Endodermal cell (in vitro differentiated cells): ENCODE measurements at regions not wholly inside any gene's neighbourhood (a gene's known extent, or its start where the extent isn't known, plus 50 kb on each side); places are given as distances from the start of the nearest gene placed in this dataset.

ENCODE experiments used
- DNase-seq: peaks from one replicate; pipeline ENCODE4 v3.0.0-alpha.2; 2017
- H3K27ac ChIP-seq: 2 replicates; pipeline ENCODE4 v1.5.1; 2013; ENCODE audit warnings: mild to moderate bottlenecking, low read depth, low read length, moderate library complexity
- H3K27me3 ChIP-seq: 2 replicates; pipeline ENCODE4 v1.6.1; 2013; ENCODE audit warnings: mild to moderate bottlenecking, low read length, moderate library complexity; ENCODE audit not compliant: insufficient read depth, control insufficient read depth, poor library complexity, severe bottlenecking
- H3K36me3 ChIP-seq: 2 replicates; pipeline ENCODE4 v1.7.0; 2013; ENCODE audit warnings: mild to moderate bottlenecking, low read length, moderate library complexity; ENCODE audit not compliant: control insufficient read depth, insufficient read depth
- H3K4me1 ChIP-seq: one replicate; pipeline ENCODE4 v1.7.0; 2013; ENCODE audit warnings: low read length; ENCODE audit not compliant: control insufficient read depth, insufficient read depth
- H3K4me3 ChIP-seq: 2 replicates; pipeline ENCODE4 v1.5.1; 2013; ENCODE audit warnings: mild to moderate bottlenecking, low read length, moderate library complexity
- H3K9ac ChIP-seq: 2 replicates; pipeline ENCODE4 v1.6.1; 2013; ENCODE audit warnings: mild to moderate bottlenecking, low read length, moderate library complexity; ENCODE audit not compliant: poor library complexity, severe bottlenecking; ENCODE audit errors: extremely low read depth
- H3K9me3 ChIP-seq: 2 replicates; pipeline ENCODE4 v1.6.1; 2013; ENCODE audit warnings: mild to moderate bottlenecking, low read length, moderate library complexity; ENCODE audit not compliant: control insufficient read depth
- H3K27ac Mint-ChIP-seq: 2 replicates; pipeline ENCODE4 v1.8.0; 2020; ENCODE audit warnings: mixed read lengths
- H3K27me3 Mint-ChIP-seq: 2 replicates; pipeline ENCODE4 v1.8.0; 2021; ENCODE audit warnings: mild to moderate bottlenecking, mixed read lengths; ENCODE audit not compliant: insufficient read depth
- H3K36me3 Mint-ChIP-seq: 2 replicates; pipeline ENCODE4 v1.8.0; 2020; ENCODE audit warnings: low read depth, mixed read lengths
- H3K4me1 Mint-ChIP-seq: 2 replicates; pipeline ENCODE4 v1.8.0; 2020; ENCODE audit warnings: mixed read lengths
- H3K4me3 Mint-ChIP-seq: 2 replicates; pipeline ENCODE4 v1.8.0; 2020; ENCODE audit warnings: mild to moderate bottlenecking, moderate library complexity, mixed read lengths
- H3K9me3 Mint-ChIP-seq: 2 replicates; pipeline ENCODE4 v1.8.0; 2020; ENCODE audit warnings: mild to moderate bottlenecking, mixed read lengths
- WGBS, 2 experiments: methylation state at CpG; one replicate each; pipeline versions ENCODE4 v1.1.5 to v1.1.7; 2013; ENCODE audit warnings: missing lambda C conversion rate in 2 of 2, mixed read lengths in 1 of 2; ENCODE audit not compliant: insufficient coverage in 1 of 2, insufficient read length in 1 of 2; 5-methylcytosine and 5-hydroxymethylcytosine counted together
- TF ChIP-seq, protein P1 (sequence below): fragments of 200-600 bp; sonication (generic); conservative IDR thresholded peaks from 2 replicates; pipeline ENCODE4 v1.5.0; 2021; ENCODE audit warnings: antibody characterized with exemption, mild to moderate bottlenecking

DNA sequence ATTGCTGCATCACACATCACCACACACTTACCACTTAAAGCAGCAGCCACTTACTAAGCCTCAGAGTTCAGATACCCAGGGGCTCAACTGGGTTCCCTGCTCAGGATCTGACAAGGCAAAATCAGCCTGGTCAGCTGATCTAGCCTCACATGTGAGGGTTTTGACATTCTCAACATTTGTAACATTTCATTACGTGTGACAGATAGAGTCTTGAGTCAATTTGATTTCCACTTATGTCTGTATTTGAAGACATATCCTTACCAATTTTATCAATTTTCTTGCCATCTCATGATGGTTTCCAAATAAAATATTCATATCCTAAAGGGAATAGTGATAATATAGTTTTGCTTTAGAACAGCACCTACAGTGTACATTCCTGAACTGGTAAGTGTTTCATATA lies 494.7 kb upstream of the PFKP start:
- Histone ChIP-seq H3K9me3 (no peaks in the 10 kb centered on the region), H3K27me3 (no peaks in the 10 kb centered on the region), H3K27ac (no peak overlapping the region), H3K4me1 (no peaks in the 10 kb centered on the region), H3K9ac (no peak overlapping the region), H3K36me3 (no peaks in the 10 kb centered on the region), H3K4me3 (no peak overlapping the region)
- Mint-ChIP-seq H3K27ac (no peak overlapping the region), H3K4me3 (no peak overlapping the region), H3K9me3 (no peaks in the 10 kb centered on the region), H3K27me3 (no peaks in the 10 kb centered on the region), H3K4me1 (no peaks in the 10 kb centered on the region), H3K36me3 (no peaks in the 10 kb centered on the region)
- WGBS, 2 experiments = 94% methylated on average over 1 of the region's 1 CpG; no CpG with 5 or more reads in 1 of the 2 experiments
- no peak for DNase-seq
- TF ChIP-seq, protein P1, sequence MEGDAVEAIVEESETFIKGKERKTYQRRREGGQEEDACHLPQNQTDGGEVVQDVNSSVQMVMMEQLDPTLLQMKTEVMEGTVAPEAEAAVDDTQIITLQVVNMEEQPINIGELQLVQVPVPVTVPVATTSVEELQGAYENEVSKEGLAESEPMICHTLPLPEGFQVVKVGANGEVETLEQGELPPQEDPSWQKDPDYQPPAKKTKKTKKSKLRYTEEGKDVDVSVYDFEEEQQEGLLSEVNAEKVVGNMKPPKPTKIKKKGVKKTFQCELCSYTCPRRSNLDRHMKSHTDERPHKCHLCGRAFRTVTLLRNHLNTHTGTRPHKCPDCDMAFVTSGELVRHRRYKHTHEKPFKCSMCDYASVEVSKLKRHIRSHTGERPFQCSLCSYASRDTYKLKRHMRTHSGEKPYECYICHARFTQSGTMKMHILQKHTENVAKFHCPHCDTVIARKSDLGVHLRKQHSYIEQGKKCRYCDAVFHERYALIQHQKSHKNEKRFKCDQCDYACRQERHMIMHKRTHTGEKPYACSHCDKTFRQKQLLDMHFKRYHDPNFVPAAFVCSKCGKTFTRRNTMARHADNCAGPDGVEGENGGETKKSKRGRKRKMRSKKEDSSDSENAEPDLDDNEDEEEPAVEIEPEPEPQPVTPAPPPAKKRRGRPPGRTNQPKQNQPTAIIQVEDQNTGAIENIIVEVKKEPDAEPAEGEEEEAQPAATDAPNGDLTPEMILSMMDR = no peak

DNA sequence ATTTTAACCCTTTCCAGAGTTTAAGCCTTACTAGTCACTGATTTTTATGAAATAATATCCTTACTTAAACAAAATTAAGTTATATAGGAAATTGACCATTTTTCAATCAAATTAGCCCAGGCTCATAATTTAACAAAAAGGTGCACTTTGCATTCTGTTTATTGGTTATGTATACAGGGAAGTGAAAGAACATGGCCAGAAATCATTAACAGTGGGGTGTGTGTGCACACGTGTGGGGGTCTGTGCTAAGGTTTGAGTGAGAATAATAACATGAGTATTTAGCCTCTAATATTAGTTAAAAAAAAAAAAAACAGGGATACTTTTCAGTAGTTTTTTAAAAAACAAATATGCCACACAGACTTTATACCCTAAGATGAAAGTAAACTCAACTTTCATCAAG lies 510.5 kb upstream of the PFKP start:
- Histone ChIP-seq H3K36me3 (no peaks in the 10 kb centered on the region), H3K27ac (no peak overlapping the region), H3K9ac (no peak overlapping the region), H3K9me3 (no peaks in the 10 kb centered on the region), H3K27me3 (no peaks in the 10 kb centered on the region), H3K4me3 (no peak overlapping the region), H3K4me1 (no peaks in the 10 kb centered on the region)
- Mint-ChIP-seq H3K36me3 (no peaks in the 10 kb centered on the region), H3K4me1 (no peaks in the 10 kb centered on the region), H3K27me3 (no peaks in the 10 kb centered on the region), H3K4me3 (no peak overlapping the region), H3K27ac (no peak overlapping the region), H3K9me3 (no peaks in the 10 kb centered on the region)
- no peak for DNase-seq
- TF ChIP-seq, protein P1 = no peak
- WGBS, 2 experiments = 100% methylated on average over 1 of the region's 1 CpG; no CpG with 5 or more reads in 1 of the 2 experiments

DNA sequence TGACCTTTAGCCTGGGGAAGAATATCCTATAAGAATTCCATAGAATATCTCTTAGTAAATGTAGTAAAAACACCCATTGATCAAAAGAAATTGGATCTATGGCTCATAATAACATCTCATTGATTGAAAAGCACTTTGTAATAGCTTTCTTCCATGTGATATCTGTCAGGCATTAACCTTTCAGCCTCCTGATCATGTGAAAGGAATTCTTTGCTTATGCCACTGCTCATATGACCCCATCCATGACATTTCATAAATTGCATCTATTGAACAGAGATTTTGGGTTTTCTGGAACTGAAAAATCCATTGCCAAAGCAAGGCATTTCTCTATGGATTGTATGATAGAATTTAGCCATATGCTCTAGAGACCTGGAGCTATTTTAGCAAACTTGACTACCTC lies 519.3 kb upstream of the PFKP start:
- H3K27ac ChIP-seq = no peak overlapping the region
- no peak overlapping the region for H3K4me3 Mint-ChIP-seq
- H3K4me3 ChIP-seq = no peak overlapping the region
- H3K36me3 ChIP-seq = no peaks in the 10 kb centered on the region
- no peaks in the 10 kb centered on the region for H3K9me3 ChIP-seq
- no peaks in the 10 kb centered on the region for H3K27me3 Mint-ChIP-seq
- no peak overlapping the region for H3K27ac Mint-ChIP-seq
- no peaks in the 10 kb centered on the region for H3K36me3 Mint-ChIP-seq
- TF ChIP-seq, protein P1 = no peak
- H3K27me3 ChIP-seq = no peaks in the 10 kb centered on the region
- no peaks in the 10 kb centered on the region for H3K9me3 Mint-ChIP-seq
- H3K4me1 ChIP-seq = no peaks in the 10 kb centered on the region
- no peaks in the 10 kb centered on the region for H3K4me1 Mint-ChIP-seq
- DNase-seq = no peak
- no peak overlapping the region for H3K9ac ChIP-seq
